ENCODE measurements at regions not wholly inside any gene's neighbourhood (a gene's known extent, or its start where the extent isn't known, plus 50 kb on each side); places are given as distances from the start of the nearest gene placed in this dataset.

- H3K27ac Mint-ChIP-seq = no peak overlapping the region
- H3K4me3 Mint-ChIP-seq = no peak overlapping the region
These were observed 232.2 kb upstream of the GRIN3A start for GRCh38 chr9:101970609-101971008.

GRCh38 chr9:101968392-101968791 is 229.9 kb upstream of the GRIN3A start:
- Mint-ChIP-seq H3K36me3 (no peaks in the 10 kb centered on the region), H3K9me3 (peaks cover 0 to 2% (median 0%) of the 10 kb centered on the region in 7 donors), H3K27me3 (no peaks in the 10 kb centered on the region), H3K4me1 (no peaks in the 10 kb centered on the region), H3K27ac (no peak overlapping the region), H3K4me3 (no peak overlapping the region)
- Histone ChIP-seq H3K27me3 (ENCODE audit: control insufficient read depth, insufficient read depth, low read length) (no peaks in the 10 kb centered on the region), H3K9me3 (ENCODE audit: control insufficient read depth in 2 of 2, low read length in 2 of 2) (no peaks in the 10 kb centered on the region), H3K4me1 (ENCODE audit: control insufficient read depth, insufficient read depth, low read length, poor library complexity, severe bottlenecking) (no peaks in the 10 kb centered on the region), H3K27ac (ENCODE audit: insufficient read depth, low read length, poor library complexity, severe bottlenecking) (no peak overlapping the region), H3K36me3 (ENCODE audit: control insufficient read depth, insufficient read depth, low read length) (no peaks in the 10 kb centered on the region), H3K4me3 (ENCODE audit: low read depth, low read length) (no peak overlapping the region)
- ATAC-seq (ENCODE audit: low read depth in 2 of 2) (no peak), DNase-seq (no peak)

More at GRCh38 chr9:101970609-101971008, 232.2 kb upstream of the GRIN3A start:
- DNase-seq (no peak), ATAC-seq (ENCODE audit: low read depth in 2 of 2) (no peak)
- Mint-ChIP-seq H3K9me3 (peaks cover 0 to 2% (median 0%) of the 10 kb centered on the region in 7 donors), H3K4me1 (no peaks in the 10 kb centered on the region), H3K36me3 (no peaks in the 10 kb centered on the region), H3K27me3 (no peaks in the 10 kb centered on the region)
- Histone ChIP-seq H3K27me3 (ENCODE audit: control insufficient read depth, insufficient read depth, low read length) (no peaks in the 10 kb centered on the region), H3K9me3 (ENCODE audit: control insufficient read depth in 2 of 2, low read length in 2 of 2) (no peaks in the 10 kb centered on the region), H3K4me1 (ENCODE audit: control insufficient read depth, insufficient read depth, low read length, poor library complexity, severe bottlenecking) (no peaks in the 10 kb centered on the region), H3K4me3 (ENCODE audit: low read depth, low read length) (no peak overlapping the region), H3K27ac (ENCODE audit: insufficient read depth, low read length, poor library complexity, severe bottlenecking) (no peak overlapping the region), H3K36me3 (ENCODE audit: control insufficient read depth, insufficient read depth, low read length) (no peaks in the 10 kb centered on the region)

GRCh38 chr9:101966691-101967090 is 228.2 kb upstream of the GRIN3A start:
- no peaks in the 10 kb centered on the region for H3K4me1 Mint-ChIP-seq

GRCh38 chr9:101957705-101958104 is 219.3 kb upstream of the GRIN3A start:
- Histone ChIP-seq H3K36me3 (ENCODE audit: control insufficient read depth, insufficient read depth, low read length) (no peaks in the 10 kb centered on the region), H3K4me3 (ENCODE audit: low read depth, low read length) (no peak overlapping the region), H3K9me3 (ENCODE audit: control insufficient read depth in 2 of 2, low read length in 2 of 2) (no peaks in the 10 kb centered on the region), H3K27me3 (ENCODE audit: control insufficient read depth, insufficient read depth, low read length) (no peaks in the 10 kb centered on the region), H3K27ac (ENCODE audit: insufficient read depth, low read length, poor library complexity, severe bottlenecking) (no peak overlapping the region), H3K4me1 (ENCODE audit: control insufficient read depth, insufficient read depth, low read length, poor library complexity, severe bottlenecking) (no peaks in the 10 kb centered on the region)
- no peak for DNase-seq
- Mint-ChIP-seq H3K9me3 (peaks cover 0 to 2% (median 0%) of the 10 kb centered on the region in 7 donors), H3K4me1 (no peaks in the 10 kb centered on the region), H3K36me3 (no peaks in the 10 kb centered on the region), H3K27ac (no peak overlapping the region), H3K27me3 (peaks cover 2% of the 10 kb centered on the region), H3K4me3 (no peak overlapping the region)
- ATAC-seq (ENCODE audit: low read depth in 2 of 2) = no peak

More at GRCh38 chr9:101966691-101967090, 228.2 kb upstream of the GRIN3A start:
- H3K27ac Mint-ChIP-seq = no peak overlapping the region
- Histone ChIP-seq H3K4me3 (ENCODE audit: low read depth, low read length) (no peak overlapping the region), H3K9me3 (ENCODE audit: control insufficient read depth in 2 of 2, low read length in 2 of 2) (no peaks in the 10 kb centered on the region), H3K4me1 (ENCODE audit: control insufficient read depth, insufficient read depth, low read length, poor library complexity, severe bottlenecking) (no peaks in the 10 kb centered on the region), H3K27me3 (ENCODE audit: control insufficient read depth, insufficient read depth, low read length) (no peaks in the 10 kb centered on the region), H3K27ac (ENCODE audit: insufficient read depth, low read length, poor library complexity, severe bottlenecking) (no peak overlapping the region), H3K36me3 (ENCODE audit: control insufficient read depth, insufficient read depth, low read length) (no peaks in the 10 kb centered on the region)
- no peaks in the 10 kb centered on the region for H3K36me3 Mint-ChIP-seq
- no peak for ATAC-seq (ENCODE audit: low read depth in 2 of 2)
- no peaks in the 10 kb centered on the region for H3K27me3 Mint-ChIP-seq
- peaks cover 0 to 2% (median 0%) of the 10 kb centered on the region in 7 donors for H3K9me3 Mint-ChIP-seq
- H3K4me3 Mint-ChIP-seq = no peak overlapping the region
- no peak for DNase-seq

- Mint-ChIP-seq H3K36me3 (no peaks in the 10 kb centered on the region), H3K27ac (no peak overlapping the region), H3K4me3 (no peak overlapping the region), H3K9me3 (peaks cover 0 to 2% (median 0%) of the 10 kb centered on the region in 7 donors), H3K27me3 (peaks cover 4% of the 10 kb centered on the region), H3K4me1 (no peaks in the 10 kb centered on the region)
- ATAC-seq (ENCODE audit: low read depth in 2 of 2) (no peak), DNase-seq (no peak)
- Histone ChIP-seq H3K27ac (ENCODE audit: insufficient read depth, low read length, poor library complexity, severe bottlenecking) (no peak overlapping the region), H3K4me1 (ENCODE audit: control insufficient read depth, insufficient read depth, low read length, poor library complexity, severe bottlenecking) (no peaks in the 10 kb centered on the region), H3K4me3 (ENCODE audit: low read depth, low read length) (no peak overlapping the region), H3K27me3 (ENCODE audit: control insufficient read depth, insufficient read depth, low read length) (no peaks in the 10 kb centered on the region), H3K9me3 (ENCODE audit: control insufficient read depth in 2 of 2, low read length in 2 of 2) (no peaks in the 10 kb centered on the region), H3K36me3 (ENCODE audit: control insufficient read depth, insufficient read depth, low read length) (no peaks in the 10 kb centered on the region)
These were observed 213.2 kb upstream of the GRIN3A start for GRCh38 chr9:101951598-101951997.

- H3K9me3 Mint-ChIP-seq = peaks cover 0 to 8% (median 0%) of the 10 kb centered on the region in 7 donors
These were observed 193.3 kb upstream of the GRIN3A start for GRCh38 chr9:101931756-101932155.

GRCh38 chr9:101930783-101931182 is 192.3 kb upstream of the GRIN3A start:
- H3K27me3 Mint-ChIP-seq = no peaks in the 10 kb centered on the region
- ATAC-seq (ENCODE audit: low read depth in 2 of 2) = no peak
- H3K9me3 ChIP-seq (ENCODE audit: control insufficient read depth in 2 of 2, low read length in 2 of 2) = no peaks in the 10 kb centered on the region
- peaks cover 0 to 5% (median 0%) of the 10 kb centered on the region in 7 donors for H3K9me3 Mint-ChIP-seq
- H3K27ac ChIP-seq (ENCODE audit: insufficient read depth, low read length, poor library complexity, severe bottlenecking) = no peak overlapping the region
- H3K4me3 Mint-ChIP-seq = no peak overlapping the region
- no peaks in the 10 kb centered on the region for H3K4me1 ChIP-seq (ENCODE audit: control insufficient read depth, insufficient read depth, low read length, poor library complexity, severe bottlenecking)
- no peaks in the 10 kb centered on the region for H3K4me1 Mint-ChIP-seq
- H3K27me3 ChIP-seq (ENCODE audit: control insufficient read depth, insufficient read depth, low read length) = no peaks in the 10 kb centered on the region
- H3K36me3 ChIP-seq (ENCODE audit: control insufficient read depth, insufficient read depth, low read length) = no peaks in the 10 kb centered on the region
- DNase-seq = no peak
- H3K27ac Mint-ChIP-seq = no peak overlapping the region
- no peaks in the 10 kb centered on the region for H3K36me3 Mint-ChIP-seq
- no peak overlapping the region for H3K4me3 ChIP-seq (ENCODE audit: low read depth, low read length)

More at GRCh38 chr9:101931756-101932155, 193.3 kb upstream of the GRIN3A start:
- Mint-ChIP-seq H3K36me3 (no peaks in the 10 kb centered on the region), H3K4me3 (no peak overlapping the region), H3K4me1 (no peaks in the 10 kb centered on the region), H3K27ac (no peak overlapping the region), H3K27me3 (no peaks in the 10 kb centered on the region)
- DNase-seq (no peak), ATAC-seq (ENCODE audit: low read depth in 2 of 2) (no peak)
- Histone ChIP-seq H3K4me3 (ENCODE audit: low read depth, low read length) (no peak overlapping the region), H3K4me1 (ENCODE audit: control insufficient read depth, insufficient read depth, low read length, poor library complexity, severe bottlenecking) (no peaks in the 10 kb centered on the region), H3K27me3 (ENCODE audit: control insufficient read depth, insufficient read depth, low read length) (no peaks in the 10 kb centered on the region), H3K27ac (ENCODE audit: insufficient read depth, low read length, poor library complexity, severe bottlenecking) (no peak overlapping the region), H3K36me3 (ENCODE audit: control insufficient read depth, insufficient read depth, low read length) (no peaks in the 10 kb centered on the region), H3K9me3 (ENCODE audit: control insufficient read depth in 2 of 2, low read length in 2 of 2) (no peaks in the 10 kb centered on the region)

- ATAC-seq (ENCODE audit: low read depth in 2 of 2) (no peak), DNase-seq (no peak)
- Mint-ChIP-seq H3K4me1 (no peaks in the 10 kb centered on the region), H3K36me3 (no peaks in the 10 kb centered on the region), H3K9me3 (peaks cover 0 to 6% (median 0%) of the 10 kb centered on the region in 7 donors), H3K27ac (no peak overlapping the region), H3K4me3 (no peak overlapping the region), H3K27me3 (no peaks in the 10 kb centered on the region)
- no peaks in the 10 kb centered on the region for H3K36me3 ChIP-seq (ENCODE audit: control insufficient read depth, insufficient read depth, low read length)
- no peaks in the 10 kb centered on the region for H3K9me3 ChIP-seq (ENCODE audit: control insufficient read depth in 2 of 2, low read length in 2 of 2)
- no peaks in the 10 kb centered on the region for H3K4me1 ChIP-seq (ENCODE audit: control insufficient read depth, insufficient read depth, low read length, poor library complexity, severe bottlenecking)
- H3K27me3 ChIP-seq (ENCODE audit: control insufficient read depth, insufficient read depth, low read length) = no peaks in the 10 kb centered on the region
- no peak overlapping the region for H3K4me3 ChIP-seq (ENCODE audit: low read depth, low read length)
- no peak overlapping the region for H3K27ac ChIP-seq (ENCODE audit: insufficient read depth, low read length, poor library complexity, severe bottlenecking)
These were observed 187.1 kb upstream of the GRIN3A start for GRCh38 chr9:101925498-101925897.
